ENCODE measurements at regions not wholly inside any gene's neighbourhood (a gene's known extent, or its start where the extent isn't known, plus 50 kb on each side); places are given as distances from the start of the nearest gene placed in this dataset.
"Not testable (repeated sequence)": the region's sequence is repeated elsewhere in the genome, so short reads cannot be mapped to it uniquely, and the experiment has no call there.

GRCh38 chr1:149338698-149339097 is 136.1 kb upstream of the NBPF19 start:
- not testable (repeated sequence) for TF ChIP-seq CTCF (IDR thresholded peaks at IDR 0.05); EZH2 (IDR thresholded peaks at IDR 0.05; ENCODE audit: borderline replicate concordance, insufficient read depth, low read depth, low read length, poor library complexity, severe bottlenecking)

Measured in B cell (primary cell).